Mucosa of descending colon (tissue), 3 donors: ENCODE measurements at regions not wholly inside any gene's neighbourhood (a gene's known extent, or its start where the extent isn't known, plus 50 kb on each side); places are given as distances from the start of the nearest gene placed in this dataset.
A peak's percentile ranks its signal among the peaks of the same experiment; 100 is the strongest.

Source experiments
- ATAC-seq: fragments of 200-7000 bp; cut with Tn5 transposase; one replicate; pipeline ENCODE4 v1.9.1; 2020; ENCODE audit warnings: mild to moderate bottlenecking, moderate library complexity
- DNase-seq, 3 donors: peaks; one replicate each; pipeline ENCODE4 v3.0.0-alpha.2; 2020
- H3K36me3 ChIP-seq: fragments of 200-600 bp; one replicate; pipeline ENCODE4 v1.8.0; 2021; ENCODE audit warnings: low read depth, mild to moderate bottlenecking
- H3K4me1 ChIP-seq: fragments of 200-600 bp; one replicate; pipeline ENCODE4 v1.8.0; 2021; ENCODE audit warnings: low read depth, mild to moderate bottlenecking
- H3K4me3 ChIP-seq: fragments of 200-600 bp; one replicate; pipeline ENCODE4 v1.8.0; 2021; ENCODE audit warnings: mild to moderate bottlenecking
- H3K9me3 ChIP-seq: fragments of 200-600 bp; one replicate; pipeline ENCODE4 v1.8.0; 2021; ENCODE audit warnings: mild to moderate bottlenecking
- intact Hi-C, 2 donors: fragments of 100-400 bp; cut with DNase I in 1 of 2; cut with micrococcal nuclease in 1 of 2; formaldehyde crosslinking; loops; one replicate each; pipeline versions ENCODE4 v1.11.0 to v1.11.1; 2022; cut with DNase I, micrococcal nuclease
- TF ChIP-seq, protein P1 (sequence below): fragments of 200-600 bp; IDR thresholded peaks from one replicate; pipeline ENCODE4 v1.8.0; 2022; ENCODE audit warnings: antibody characterized with exemption, mild to moderate bottlenecking
- donor health status: DM: no; HTN: no; CAD: no; lungs with moderate emphysema.
- donor health status: DM: no; HTN: no; CAD: no.
- donor health status: DM: no; HTN: yes; CAD: no.

DNA sequence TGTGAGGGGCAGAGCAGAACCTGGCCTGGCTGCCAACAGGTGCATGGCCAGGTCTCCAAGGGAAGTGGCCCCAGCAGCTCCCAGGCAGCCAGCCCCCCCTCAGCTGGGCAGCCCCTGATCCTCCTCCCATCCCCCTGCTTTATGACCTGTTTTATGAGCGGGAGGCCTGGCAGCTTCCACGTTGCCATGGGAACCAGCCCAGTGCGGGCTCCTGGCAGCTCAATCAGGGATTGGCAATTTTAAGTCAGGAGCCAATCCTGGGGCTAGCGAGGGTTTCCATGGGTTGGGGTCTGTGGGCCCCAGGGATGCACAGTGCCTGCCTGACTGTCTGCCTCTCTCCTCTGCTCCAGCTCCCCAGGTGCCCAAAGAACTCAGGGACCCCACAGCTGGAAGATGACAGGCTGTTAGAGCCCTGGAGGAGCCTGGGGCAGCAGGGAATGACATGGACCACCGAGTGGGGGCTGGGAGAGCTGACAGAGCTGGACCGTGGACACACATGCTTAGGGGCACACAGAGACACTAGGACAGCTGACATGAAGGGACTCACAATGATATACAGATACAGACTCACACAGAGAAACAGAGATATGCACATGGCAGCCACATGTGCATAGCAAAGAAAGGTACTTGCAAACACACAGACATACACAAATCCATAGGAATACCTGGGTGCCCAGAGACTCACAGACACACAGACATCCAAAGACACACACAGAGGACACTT, 56.5 kb upstream of the SIRPA start:
- DNase-seq (no peak), ATAC-seq (peak; percentile 42)
- TF ChIP-seq, protein P1, sequence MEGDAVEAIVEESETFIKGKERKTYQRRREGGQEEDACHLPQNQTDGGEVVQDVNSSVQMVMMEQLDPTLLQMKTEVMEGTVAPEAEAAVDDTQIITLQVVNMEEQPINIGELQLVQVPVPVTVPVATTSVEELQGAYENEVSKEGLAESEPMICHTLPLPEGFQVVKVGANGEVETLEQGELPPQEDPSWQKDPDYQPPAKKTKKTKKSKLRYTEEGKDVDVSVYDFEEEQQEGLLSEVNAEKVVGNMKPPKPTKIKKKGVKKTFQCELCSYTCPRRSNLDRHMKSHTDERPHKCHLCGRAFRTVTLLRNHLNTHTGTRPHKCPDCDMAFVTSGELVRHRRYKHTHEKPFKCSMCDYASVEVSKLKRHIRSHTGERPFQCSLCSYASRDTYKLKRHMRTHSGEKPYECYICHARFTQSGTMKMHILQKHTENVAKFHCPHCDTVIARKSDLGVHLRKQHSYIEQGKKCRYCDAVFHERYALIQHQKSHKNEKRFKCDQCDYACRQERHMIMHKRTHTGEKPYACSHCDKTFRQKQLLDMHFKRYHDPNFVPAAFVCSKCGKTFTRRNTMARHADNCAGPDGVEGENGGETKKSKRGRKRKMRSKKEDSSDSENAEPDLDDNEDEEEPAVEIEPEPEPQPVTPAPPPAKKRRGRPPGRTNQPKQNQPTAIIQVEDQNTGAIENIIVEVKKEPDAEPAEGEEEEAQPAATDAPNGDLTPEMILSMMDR = no peak
- Histone ChIP-seq H3K4me3 (no peak overlapping the region), H3K9me3 (no peaks in the 10 kb centered on the region), H3K36me3 (no peaks in the 10 kb centered on the region), H3K4me1 (no peaks in the 10 kb centered on the region)
- intact Hi-C loops = no loop called here

DNA sequence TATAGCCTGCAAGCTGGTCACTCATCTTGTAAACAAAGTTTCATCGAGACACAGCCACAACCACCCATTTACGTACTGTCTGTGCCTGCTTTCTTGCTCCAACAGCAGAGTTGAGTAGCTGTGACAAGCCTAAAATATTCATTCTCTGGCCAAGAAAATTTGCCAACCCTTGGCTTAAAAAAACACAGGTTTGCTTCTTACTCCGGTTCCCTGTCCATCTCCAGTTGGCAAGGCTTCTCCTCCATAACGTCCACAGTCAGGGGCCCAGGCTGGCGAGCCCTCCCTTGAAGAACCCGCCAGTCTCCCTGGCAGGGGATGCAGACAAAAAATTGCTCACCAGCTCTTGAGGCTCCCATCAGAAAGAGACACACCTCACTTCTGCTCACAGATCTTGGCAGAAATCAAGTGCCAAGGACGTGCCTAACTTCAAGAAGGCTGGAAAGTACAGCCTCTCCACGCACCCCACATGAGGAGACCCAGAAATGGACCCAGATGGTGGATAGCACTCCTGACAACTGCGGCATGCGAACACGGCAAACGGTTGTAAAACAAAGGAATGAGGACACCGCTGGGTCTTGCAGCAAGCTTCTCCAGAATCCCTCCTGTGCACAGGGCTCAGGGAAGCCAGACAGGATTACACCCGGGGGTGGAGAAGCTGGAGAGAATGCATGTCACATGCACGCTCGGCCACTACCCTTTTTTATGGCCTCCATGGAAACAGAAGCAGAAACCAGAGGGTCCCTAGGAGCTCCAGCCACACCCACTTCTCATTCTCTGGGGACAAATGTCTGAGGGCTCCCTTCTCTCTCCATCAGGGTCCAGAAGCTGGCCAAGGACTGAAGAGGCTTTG, 59.8 kb upstream of the SIRPA start:
- TF ChIP-seq, protein P1 = no peak
- ATAC-seq (peak; percentile 11), DNase-seq (no peak)
- H3K4me3 ChIP-seq = no peak overlapping the region
- H3K36me3 ChIP-seq = no peaks in the 10 kb centered on the region
- intact Hi-C loops = no loop called here
- no peaks in the 10 kb centered on the region for H3K4me1 ChIP-seq
- H3K9me3 ChIP-seq = no peaks in the 10 kb centered on the region

DNA sequence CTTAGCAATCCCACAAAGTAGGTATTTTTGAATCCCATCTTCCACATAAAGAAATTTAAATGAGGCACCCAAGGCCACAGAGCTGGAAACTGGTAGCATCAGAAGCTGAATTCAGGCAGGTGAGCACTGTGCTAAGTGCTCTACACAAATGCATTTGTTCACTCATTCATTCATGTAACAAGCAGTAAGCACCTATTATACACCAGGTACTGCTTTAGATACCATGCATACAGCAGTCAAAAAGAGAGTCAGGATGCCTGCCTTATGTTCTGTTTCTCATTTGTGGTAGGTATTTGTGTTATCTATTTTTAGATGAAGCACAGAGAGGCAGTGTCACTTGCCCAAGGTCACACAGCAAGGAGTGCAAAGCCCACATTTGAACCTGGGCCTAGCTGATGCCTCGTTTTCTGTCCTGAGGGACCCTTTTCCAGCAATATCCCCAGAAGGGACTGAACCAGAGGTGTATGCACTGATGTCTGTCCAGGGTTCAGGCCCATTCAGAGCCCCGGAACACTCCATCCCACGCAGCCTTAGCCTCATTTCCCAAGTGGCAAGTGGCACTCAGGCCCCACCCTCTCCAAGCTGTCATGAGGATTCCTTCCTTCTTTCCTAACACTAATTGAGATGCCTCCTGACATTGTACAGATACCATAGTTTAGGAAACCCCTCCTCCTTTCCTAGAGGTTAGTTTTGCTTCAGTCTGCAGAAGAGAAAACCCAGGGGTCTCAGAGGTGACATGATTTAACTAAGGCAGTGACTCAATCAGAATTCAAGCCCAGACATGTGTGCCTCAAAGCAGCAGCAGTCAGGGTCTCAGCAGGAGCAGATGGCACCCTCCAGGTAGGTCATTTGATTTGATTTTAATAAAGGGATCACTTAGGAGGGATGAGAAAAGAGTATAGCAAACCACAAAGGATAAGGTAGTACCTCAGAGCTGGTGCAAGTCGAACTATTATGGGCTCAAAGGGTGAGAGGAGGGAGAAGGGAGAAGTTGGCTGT, 61.2 kb upstream of the SIRPA start:
- DNase-seq = no peak
- Histone ChIP-seq H3K36me3 (no peaks in the 10 kb centered on the region), H3K4me1 (no peaks in the 10 kb centered on the region), H3K9me3 (no peaks in the 10 kb centered on the region), H3K4me3 (no peak overlapping the region)
- intact Hi-C loops = no loop called here
- no peak for ATAC-seq
- TF ChIP-seq, protein P1 = no peak

DNA sequence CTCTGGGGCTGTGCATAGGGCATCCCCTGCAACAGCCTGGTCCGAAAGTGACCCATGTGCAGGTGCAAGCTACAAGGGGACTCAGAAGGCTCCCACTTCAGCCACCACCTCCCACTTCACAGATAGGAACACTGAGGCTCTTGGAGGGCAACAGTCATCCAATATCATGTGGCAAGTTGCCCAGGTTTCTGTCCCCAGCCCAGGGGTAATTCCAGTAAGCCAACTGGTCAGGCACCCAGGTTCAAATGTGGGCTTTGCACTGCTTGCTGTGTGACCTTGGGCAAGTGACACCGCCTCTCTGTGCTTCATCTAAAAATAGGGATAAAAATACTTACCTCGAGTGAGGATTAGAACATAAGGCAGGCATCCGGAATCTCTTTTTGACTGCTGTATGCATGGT, 62.0 kb upstream of the SIRPA start:
- no peaks in the 10 kb centered on the region for H3K9me3 ChIP-seq
- TF ChIP-seq, protein P1 = no peak
- DNase-seq (no peak), ATAC-seq (no peak)
- no peaks in the 10 kb centered on the region for H3K36me3 ChIP-seq
- no peak overlapping the region for H3K4me3 ChIP-seq
- intact Hi-C loops = no loop called here
- H3K4me1 ChIP-seq = no peaks in the 10 kb centered on the region

DNA sequence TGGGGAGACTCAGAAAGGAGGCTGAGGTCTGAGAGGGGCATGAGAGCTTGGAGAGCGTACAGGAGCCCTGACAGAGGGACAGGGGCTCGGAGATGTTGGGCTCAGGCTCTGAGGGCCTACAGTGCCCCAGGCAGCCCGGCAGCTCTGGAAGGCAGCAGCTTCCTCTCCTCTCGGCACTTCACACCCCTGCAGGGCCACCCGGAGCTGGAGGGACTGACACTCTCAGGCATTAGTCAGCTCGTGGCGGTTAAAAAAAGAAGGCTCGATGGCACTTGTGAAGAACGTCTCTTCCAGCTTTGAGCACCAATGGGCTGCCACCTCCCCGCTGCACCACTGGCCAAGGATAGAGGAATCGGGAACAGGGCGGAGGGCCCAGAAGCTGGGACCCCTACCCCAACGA, 62.6 kb upstream of the SIRPA start:
- no peak overlapping the region for H3K4me3 ChIP-seq
- DNase-seq (no peak), ATAC-seq (no peak)
- H3K36me3 ChIP-seq = no peaks in the 10 kb centered on the region
- H3K9me3 ChIP-seq = no peaks in the 10 kb centered on the region
- H3K4me1 ChIP-seq = no peaks in the 10 kb centered on the region
- intact Hi-C loops = no loop called here
- TF ChIP-seq, protein P1 = no peak
